SU-DHL-6 (cell line): ENCODE measurements at regions not wholly inside any gene's neighbourhood (a gene's known extent, or its start where the extent isn't known, plus 50 kb on each side); places are given as distances from the start of the nearest gene placed in this dataset.

ENCODE experiments used
- H2AFZ ChIP-seq: fragments of 200-600 bp; sonication (generic); 2 replicates; pipeline ENCODE4 v1.6.1; 2014; ENCODE audit warnings: low read depth, mild to moderate bottlenecking, moderate library complexity, mixed read lengths, antibody characterized with exemption, low read length; ENCODE audit not compliant: severe bottlenecking
- H3F3A ChIP-seq: fragments of 200-600 bp; shearing (Covaris generic); 2 replicates; pipeline ENCODE4 v1.6.0; 2016; ENCODE audit warnings: antibody characterized with exemption, mild to moderate bottlenecking; ENCODE audit not compliant: insufficient read depth
- H3K27ac ChIP-seq: fragments of 200-600 bp; sonication (generic); 2 replicates; pipeline ENCODE4 v1.5.1; 2016; ENCODE audit warnings: low read depth, mild to moderate bottlenecking, low read length, moderate library complexity, mixed read lengths
- H3K27me3 ChIP-seq: fragments of 200-600 bp; sonication (generic), shearing (Covaris generic); 2 replicates; pipeline ENCODE4 v1.6.0; 2014; ENCODE audit warnings: mild to moderate bottlenecking, low read length
- H3K36me3 ChIP-seq: fragments of 200-600 bp; sonication (generic); 2 replicates; pipeline ENCODE4 v1.6.1; 2014; ENCODE audit warnings: mild to moderate bottlenecking, low read length, mixed read lengths
- H3K4me2 ChIP-seq: fragments of 300-600, 200-600 bp; shearing (Covaris generic), sonication (generic); 2 replicates; pipeline ENCODE4 v1.6.0; 2014; ENCODE audit warnings: low read length, low read depth, mild to moderate bottlenecking; ENCODE audit not compliant: poor library complexity, severe bottlenecking
- H3K4me3 ChIP-seq: fragments of 200-600 bp; sonication (generic); 2 replicates; pipeline ENCODE4 v1.5.1; 2014; ENCODE audit warnings: antibody characterized with exemption, low read length, mild to moderate bottlenecking, mixed read lengths; ENCODE audit not compliant: insufficient read depth, poor library complexity, severe bottlenecking
- H3K79me2 ChIP-seq: fragments of 200-600 bp; sonication (generic); 2 replicates; pipeline ENCODE4 v1.6.1; 2014; ENCODE audit warnings: mild to moderate bottlenecking, low read length, moderate library complexity; ENCODE audit not compliant: insufficient read depth
- H3K9ac ChIP-seq: fragments of 200-600 bp; sonication (generic); 2 replicates; pipeline ENCODE4 v1.7.0; 2014; ENCODE audit warnings: mild to moderate bottlenecking, low read length
- H3K9me2 ChIP-seq: fragments of 200-600 bp; sonication (generic); replicated peaks from 2 replicates; pipeline ENCODE4 v1.6.1; 2014; ENCODE audit warnings: low read length; ENCODE audit not compliant: insufficient read depth
- H3K9me3 ChIP-seq: fragments of 200-600 bp; sonication (generic); 2 replicates; pipeline ENCODE4 v1.6.1; 2014; ENCODE audit warnings: low read length, mixed read lengths; ENCODE audit not compliant: insufficient read depth
- H4K20me1 ChIP-seq: fragments of 200-600 bp; sonication (generic); 2 replicates; pipeline ENCODE4 v1.6.1; 2014; ENCODE audit warnings: low read depth, mild to moderate bottlenecking, antibody characterized with exemption, low read length, moderate library complexity, mixed read lengths
- CTCF ChIP-seq: fragments of 200-600 bp; sonication (generic); IDR thresholded peaks from one replicate; pipeline ENCODE4 v1.5.1; 2017; ENCODE audit warnings: antibody characterized with exemption, mild to moderate bottlenecking, low read length, moderate library complexity; ENCODE audit not compliant: insufficient read depth, poor library complexity, severe bottlenecking
- EZH2phosphoT487 ChIP-seq: fragments of 200-600 bp; sonication (generic), shearing (Covaris generic); conservative IDR thresholded peaks from 2 replicates; pipeline ENCODE4 v1.6.1; 2018; ENCODE audit warnings: mild to moderate bottlenecking, antibody characterized with exemption, low read length, moderate library complexity, mixed read lengths

- TF ChIP-seq CTCF (no peak), EZH2phosphoT487 (no peak)
- H2AFZ ChIP-seq, result no peak overlapping the region
- no peak overlapping the region for H3K4me3 ChIP-seq
Observed at GRCh38 chr9:24242576-24242975, 303.1 kb downstream of the IZUMO3 start.

GRCh38 chr9:24218656-24219055 lies 327.0 kb downstream of the IZUMO3 start:
- Histone ChIP-seq H3K36me3 (no peaks in the 10 kb centered on the region), H4K20me1 (no peaks in the 10 kb centered on the region), H3K4me3 (no peak overlapping the region), H3K79me2 (no peaks in the 10 kb centered on the region), H3K4me2 (no peak overlapping the region), H3K27me3 (no peaks in the 10 kb centered on the region), H3K9me3 (no peaks in the 10 kb centered on the region; the same call in 1 of the 2 replicates), H3F3A (no peaks in the 10 kb centered on the region), H3K9me2 (no peaks in the 10 kb centered on the region), H2AFZ (no peak overlapping the region), H3K9ac (no peak overlapping the region), H3K27ac (no peak overlapping the region)
- no peak for TF ChIP-seq CTCF
- TF ChIP-seq EZH2phosphoT487, result no peak

More at GRCh38 chr9:24242576-24242975, 303.1 kb downstream of the IZUMO3 start:
- Histone ChIP-seq H3F3A (no peaks in the 10 kb centered on the region), H3K4me2 (no peak overlapping the region), H3K9me2 (no peaks in the 10 kb centered on the region), H3K36me3 (no peaks in the 10 kb centered on the region), H3K9ac (no peak overlapping the region), H3K79me2 (no peaks in the 10 kb centered on the region), H3K27ac (no peak overlapping the region), H3K27me3 (no peaks in the 10 kb centered on the region), H4K20me1 (no peaks in the 10 kb centered on the region), H3K9me3 (no peaks in the 10 kb centered on the region)

GRCh38 chr9:24210641-24211040 lies 335.1 kb downstream of the IZUMO3 start:
- Histone ChIP-seq H3K4me2 (no peak overlapping the region), H3K79me2 (no peaks in the 10 kb centered on the region), H3K9me3 (no peaks in the 10 kb centered on the region; the same call in 1 of the 2 replicates), H2AFZ (no peak overlapping the region), H3K27ac (no peak overlapping the region), H3K27me3 (no peaks in the 10 kb centered on the region), H3K9me2 (0 out of 2 replicates have a peak, but pooled peaks cover 2% of the 10 kb centered on the region), H3K9ac (no peak overlapping the region), H4K20me1 (no peaks in the 10 kb centered on the region), H3K4me3 (no peak overlapping the region), H3K36me3 (no peaks in the 10 kb centered on the region), H3F3A (no peaks in the 10 kb centered on the region)
- no peak for TF ChIP-seq EZH2phosphoT487
- TF ChIP-seq CTCF, result no peak
